CD4-positive, alpha-beta T cell (primary cell): ENCODE measurements at regions not wholly inside any gene's neighbourhood (a gene's known extent, or its start where the extent isn't known, plus 50 kb on each side); places are given as distances from the start of the nearest gene placed in this dataset.

Experiments used
- ATAC-seq: fragments of 200-7000 bp; cut with Tn5 transposase; one replicate; pipeline ENCODE4 v1.10.0; 2022; ENCODE audit warnings: mild to moderate bottlenecking; ENCODE audit not compliant: poor library complexity
- CTCF ChIA-PET: fragments of 350-600 bp; sonication (Branson Sonifier 250); formaldehyde crosslinking; loops from one replicate; lab custom pipeline; 2021; ENCODE audit warnings: antibody characterized with exemption, inconsistent platforms; lab: Charles Lee
- POLR2A ChIA-PET: fragments of 350-600 bp; sonication (Branson Sonifier 250); formaldehyde crosslinking; loops from one replicate; lab custom pipeline; 2021; ENCODE audit warnings: antibody characterized with exemption, inconsistent platforms; lab: Charles Lee
- DNase-seq, 14 experiments: peaks; one replicate each; pipeline ENCODE4 v3.0.0-alpha.2; 2013 to 2020; ENCODE audit warnings: mixed read lengths in 2 of 14
- H3K27ac ChIP-seq, 2 donors: one replicate each; pipeline versions ENCODE4 v1.5.1 to v1.7.0; 2013; ENCODE audit warnings: low read length in 2 of 2, low read depth in 1 of 2, mild to moderate bottlenecking in 1 of 2
- H3K27me3 ChIP-seq, 2 experiments: 1 replicate in 1 of 2; 2 replicates in 1 of 2; pipeline versions ENCODE4 v1.6.1 to v1.7.0; 2013; ENCODE audit warnings: low read length in 2 of 2, control low read depth in 1 of 2, mild to moderate bottlenecking in 1 of 2, moderate library complexity in 1 of 2; ENCODE audit not compliant: insufficient read depth in 2 of 2, control insufficient read depth in 1 of 2
- H3K36me3 ChIP-seq: one replicate; pipeline ENCODE4 v1.6.1; 2013; ENCODE audit warnings: low read length, control low read depth; ENCODE audit not compliant: insufficient read depth
- H3K4me1 ChIP-seq: one replicate; pipeline ENCODE4 v1.6.1; 2013; ENCODE audit warnings: low read length, control low read depth; ENCODE audit not compliant: insufficient read depth
- H3K4me3 ChIP-seq: one replicate; pipeline ENCODE4 v1.5.1; 2013; ENCODE audit warnings: mild to moderate bottlenecking, low read length, moderate library complexity
- H3K9me3 ChIP-seq, 2 experiments: 1 replicate in 1 of 2; 2 replicates in 1 of 2; pipeline versions ENCODE4 v1.6.1 to v1.7.0; 2013; ENCODE audit warnings: low read length in 2 of 2, mild to moderate bottlenecking in 2 of 2, control low read depth in 1 of 2, moderate library complexity in 1 of 2; ENCODE audit not compliant: control insufficient read depth in 1 of 2, insufficient read depth in 1 of 2
- H3K27ac Mint-ChIP-seq: one replicate; pipeline ENCODE4 v1.8.0; 2020; ENCODE audit warnings: mixed read lengths
- H3K27me3 Mint-ChIP-seq: one replicate; pipeline ENCODE4 v1.8.0; 2021; ENCODE audit warnings: mixed read lengths
- H3K36me3 Mint-ChIP-seq: one replicate; pipeline ENCODE4 v1.8.0; 2021; ENCODE audit warnings: low read depth, mixed read lengths
- H3K4me1 Mint-ChIP-seq: one replicate; pipeline ENCODE4 v1.8.0; 2021; ENCODE audit warnings: low read depth, mixed read lengths
- H3K4me3 Mint-ChIP-seq: one replicate; pipeline ENCODE4 v1.8.0; 2020; ENCODE audit warnings: mild to moderate bottlenecking, mixed read lengths
- H3K9me3 Mint-ChIP-seq: one replicate; pipeline ENCODE4 v1.8.0; 2020; ENCODE audit warnings: mixed read lengths
- intact Hi-C, 2 experiments: fragments of 100-400 bp; cut with DNase I in 1 of 2; cut with micrococcal nuclease in 1 of 2; formaldehyde crosslinking; loops; one replicate each; pipeline versions ENCODE4 v1.15.1 to v1.9.0; 2023 to 2025; cut with DNase I, micrococcal nuclease
- TF ChIP-seq, protein P1 (sequence below): fragments of 200-600 bp; IDR thresholded peaks from one replicate; pipeline ENCODE4 v1.8.0; 2022; ENCODE audit warnings: antibody characterized with exemption, mild to moderate bottlenecking

DNA sequence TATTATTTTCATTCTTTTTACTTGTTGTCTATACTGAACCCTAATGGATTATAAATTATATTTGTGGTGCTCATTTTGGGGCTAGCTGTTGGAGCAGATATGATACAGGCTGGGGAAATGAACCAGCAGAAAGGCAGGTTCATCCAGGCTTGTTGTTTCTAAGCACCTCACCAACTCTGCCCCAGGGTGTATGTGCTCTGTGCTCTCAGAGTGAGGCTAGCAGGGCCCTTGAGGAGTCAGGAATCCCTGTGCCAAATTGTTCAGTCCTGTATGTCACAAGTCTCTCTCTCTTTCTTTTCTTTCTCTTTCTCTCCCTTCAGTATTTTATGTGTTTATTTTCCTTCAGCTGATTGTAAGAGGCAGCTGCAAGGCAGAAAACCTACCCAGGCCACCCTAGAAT, 181.1 kb upstream of the DPP10 start:
- DNase-seq (no peak), ATAC-seq (no peak)
- POLR2A ChIA-PET, result no interaction called here
- Histone ChIP-seq H3K36me3 (no peaks in the 10 kb centered on the region), H3K27me3 (no peaks in the 10 kb centered on the region), H3K4me3 (no peak overlapping the region), H3K9me3 (no peaks in the 10 kb centered on the region), H3K27ac (no peak overlapping the region), H3K4me1 (no peaks in the 10 kb centered on the region)
- intact Hi-C loops, result no loop called here
- CTCF ChIA-PET, result no interaction called here
- TF ChIP-seq, protein P1, sequence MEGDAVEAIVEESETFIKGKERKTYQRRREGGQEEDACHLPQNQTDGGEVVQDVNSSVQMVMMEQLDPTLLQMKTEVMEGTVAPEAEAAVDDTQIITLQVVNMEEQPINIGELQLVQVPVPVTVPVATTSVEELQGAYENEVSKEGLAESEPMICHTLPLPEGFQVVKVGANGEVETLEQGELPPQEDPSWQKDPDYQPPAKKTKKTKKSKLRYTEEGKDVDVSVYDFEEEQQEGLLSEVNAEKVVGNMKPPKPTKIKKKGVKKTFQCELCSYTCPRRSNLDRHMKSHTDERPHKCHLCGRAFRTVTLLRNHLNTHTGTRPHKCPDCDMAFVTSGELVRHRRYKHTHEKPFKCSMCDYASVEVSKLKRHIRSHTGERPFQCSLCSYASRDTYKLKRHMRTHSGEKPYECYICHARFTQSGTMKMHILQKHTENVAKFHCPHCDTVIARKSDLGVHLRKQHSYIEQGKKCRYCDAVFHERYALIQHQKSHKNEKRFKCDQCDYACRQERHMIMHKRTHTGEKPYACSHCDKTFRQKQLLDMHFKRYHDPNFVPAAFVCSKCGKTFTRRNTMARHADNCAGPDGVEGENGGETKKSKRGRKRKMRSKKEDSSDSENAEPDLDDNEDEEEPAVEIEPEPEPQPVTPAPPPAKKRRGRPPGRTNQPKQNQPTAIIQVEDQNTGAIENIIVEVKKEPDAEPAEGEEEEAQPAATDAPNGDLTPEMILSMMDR, result no peak
- no peaks in the 10 kb centered on the region for H3K4me1 Mint-ChIP-seq
- H3K9me3 Mint-ChIP-seq, result no peaks in the 10 kb centered on the region
- no peak overlapping the region for H3K27ac Mint-ChIP-seq
- H3K36me3 Mint-ChIP-seq, result no peaks in the 10 kb centered on the region
- H3K27me3 Mint-ChIP-seq, result peaks cover 10% of the 10 kb centered on the region
- H3K4me3 Mint-ChIP-seq, result no peak overlapping the region

DNA sequence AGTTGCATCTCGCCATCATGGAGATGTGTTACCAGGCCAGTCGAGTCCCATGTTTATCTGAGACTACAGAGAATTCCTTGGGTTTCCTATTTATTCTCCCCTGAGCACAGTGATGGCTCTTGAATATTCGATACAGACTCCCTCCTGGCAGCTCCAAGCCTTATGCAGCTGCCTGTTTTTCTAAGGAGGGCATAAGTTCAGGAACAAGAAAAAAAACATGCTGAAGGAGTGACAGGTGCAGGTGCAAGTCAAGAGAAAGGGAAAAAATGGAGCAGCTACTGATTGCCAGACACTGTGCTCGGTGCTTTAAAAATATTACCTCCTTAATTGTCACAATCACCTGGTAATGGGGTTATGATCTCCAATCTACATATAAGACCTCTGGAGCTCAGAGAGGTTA, 177.2 kb upstream of the DPP10 start:
- Histone ChIP-seq H3K36me3 (no peaks in the 10 kb centered on the region), H3K9me3 (no peaks in the 10 kb centered on the region), H3K27me3 (no peaks in the 10 kb centered on the region), H3K4me3 (no peak overlapping the region), H3K4me1 (no peaks in the 10 kb centered on the region), H3K27ac (no peak overlapping the region)
- Mint-ChIP-seq H3K27me3 (peaks cover 15% of the 10 kb centered on the region), H3K9me3 (no peaks in the 10 kb centered on the region), H3K4me3 (no peak overlapping the region), H3K4me1 (no peaks in the 10 kb centered on the region), H3K36me3 (no peaks in the 10 kb centered on the region), H3K27ac (no peak overlapping the region)
- CTCF ChIA-PET, result interaction anchor here (0.5 kb wide), 1 partner anchor 53 kb away, joined by 3 read pairs; no protein-coding TSS in a partner anchor
- ATAC-seq (no peak), DNase-seq (no peak)
- intact Hi-C loops, result no loop called here
- TF ChIP-seq, protein P1, result no peak
- POLR2A ChIA-PET, result no interaction called here

DNA sequence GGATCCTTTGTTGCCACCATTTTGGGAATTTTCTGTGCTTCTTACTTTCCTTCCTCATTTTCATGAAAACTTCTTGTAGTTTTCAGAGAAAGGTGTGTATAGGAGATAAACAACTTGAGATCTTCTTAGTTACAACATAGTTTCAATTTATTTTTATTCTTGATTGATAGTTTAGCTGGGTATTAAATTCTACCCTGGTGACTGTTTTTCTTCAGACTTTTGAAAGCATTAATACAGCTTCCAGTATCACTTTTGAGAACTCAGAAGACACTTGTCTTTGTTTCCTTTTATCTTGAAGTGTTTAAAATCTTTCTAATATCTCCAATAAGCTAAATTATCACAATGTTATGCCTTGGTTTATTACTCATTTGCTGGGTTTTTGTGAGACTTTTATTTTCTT, 167.5 kb upstream of the DPP10 start:
- Histone ChIP-seq H3K36me3 (no peaks in the 10 kb centered on the region), H3K27ac (no peak overlapping the region), H3K9me3 (peaks cover 8 to 12% of the 10 kb centered on the region in 2 experiments), H3K4me3 (no peak overlapping the region), H3K27me3 (peaks cover 0 to 5% of the 10 kb centered on the region in 2 experiments), H3K4me1 (no peaks in the 10 kb centered on the region)
- Mint-ChIP-seq H3K4me1 (no peaks in the 10 kb centered on the region), H3K27me3 (peaks cover 6% of the 10 kb centered on the region), H3K9me3 (peaks cover 6% of the 10 kb centered on the region), H3K36me3 (no peaks in the 10 kb centered on the region), H3K4me3 (no peak overlapping the region), H3K27ac (no peak overlapping the region)
- no peak for DNase-seq
- ChIA-PET POLR2A (no interaction called here), CTCF (no interaction called here)
- TF ChIP-seq, protein P1, result no peak
- intact Hi-C loops, result no loop called here
- no peak for ATAC-seq
